Endothelial cell of umbilical vein (primary cell): ENCODE measurements at regions not wholly inside any gene's neighbourhood (a gene's known extent, or its start where the extent isn't known, plus 50 kb on each side); places are given as distances from the start of the nearest gene placed in this dataset.

Source experiments
- BruUV-seq: library from RNA; stranded (reverse); fragments of 400-500 nt; replicated peaks from 2 replicates; lab custom pipeline; 2021; lab: Mats Ljungman, UMichigan
- CTCF ChIA-PET: fragments of 300-600, 350-600 bp; sonication (Branson Sonifier 250); formaldehyde crosslinking; loops from one replicate; lab custom pipeline; 2021; ENCODE audit warnings: antibody characterized with exemption, inconsistent platforms; lab: Charles Lee
- POLR2A ChIA-PET: fragments of 300-600, 350-600 bp; sonication (Branson Sonifier 250); formaldehyde crosslinking; loops from one replicate; lab custom pipeline; 2021; ENCODE audit warnings: antibody characterized with exemption, inconsistent platforms; lab: Charles Lee
- DNase-seq: peaks from one replicate; pipeline ENCODE4 v3.0.0-alpha.2; 2011; ENCODE audit warnings: low read depth, low spot score
- FAIRE-seq: peaks from 2 replicates; lab custom pipeline; 2011; peaks lifted over from hg19 to GRCh38; lab: Jason Lieb, UNC
- H2AFZ ChIP-seq: 2 replicates; pipeline ENCODE4 v1.6.0; 2012; ENCODE audit warnings: low read depth, low read length, control low read depth, inconsistent platforms
- H3K27ac ChIP-seq: 2 replicates; pipeline ENCODE4 v1.5.1; 2011; ENCODE audit warnings: low read depth, mild to moderate bottlenecking, control low read depth, low read length, moderate library complexity; ENCODE audit not compliant: insufficient read depth
- H3K27me3 ChIP-seq, 2 experiments: 2 replicates each; pipeline versions ENCODE4 v1.6.0 to v1.6.1; 2011; ENCODE audit warnings: low read length in 2 of 2, mixed read lengths in 1 of 2; ENCODE audit not compliant: control insufficient read depth in 2 of 2, insufficient read depth in 2 of 2
- H3K36me3 ChIP-seq, 2 experiments: 2 replicates in 1 of 2; 3 replicates in 1 of 2; pipeline ENCODE4 v1.5.1; 2011; ENCODE audit warnings: low read length in 2 of 2, mild to moderate bottlenecking in 1 of 2, moderate library complexity in 1 of 2; ENCODE audit not compliant: control insufficient read depth in 2 of 2, insufficient read depth in 2 of 2; ENCODE audit errors: extremely low read depth in 1 of 2
- H3K4me1 ChIP-seq: 3 replicates; pipeline ENCODE4 v1.5.1; 2011; ENCODE audit warnings: mild to moderate bottlenecking, low read length; ENCODE audit not compliant: control insufficient read depth, insufficient read depth; ENCODE audit errors: extremely low read depth
- H3K4me2 ChIP-seq: 2 replicates; pipeline ENCODE4 v1.6.1; 2011; ENCODE audit warnings: low read length, control low read depth, mixed read lengths; ENCODE audit not compliant: insufficient read depth
- H3K4me3 ChIP-seq, 3 experiments: fragments of 200-600 bp in 1 of 3; sonication (generic), shearing (Covaris generic) in 1 of 3; replicated peaks in 1 of 3; 2 replicates each; pipeline ENCODE4 v1.5.1; 2011 to 2016; ENCODE audit warnings: control low read depth in 3 of 3, low read length in 3 of 3, mild to moderate bottlenecking in 2 of 3, inconsistent platforms in 1 of 3, low read depth in 1 of 3, moderate library complexity in 1 of 3; ENCODE audit not compliant: insufficient read depth in 1 of 3
- H3K79me2 ChIP-seq: 2 replicates; pipeline ENCODE4 v1.6.0; 2012; ENCODE audit warnings: low read length, inconsistent platforms; ENCODE audit not compliant: control insufficient read depth, insufficient read depth
- H3K9ac ChIP-seq: replicated peaks from 2 replicates; pipeline ENCODE3; 2011; ENCODE audit warnings: low read length, control low read depth; ENCODE audit not compliant: insufficient read depth; ENCODE audit errors: extremely low read depth
- H3K9me1 ChIP-seq: replicated peaks from 3 replicates; pipeline ENCODE4 v1.6.0; 2011; ENCODE audit warnings: mild to moderate bottlenecking, low read length; ENCODE audit not compliant: control insufficient read depth, insufficient read depth; ENCODE audit errors: extremely low read depth
- H3K9me3 ChIP-seq: replicated peaks from 2 replicates; pipeline ENCODE4 v1.5.1; 2012; ENCODE audit warnings: low read length, inconsistent platforms; ENCODE audit not compliant: control insufficient read depth, insufficient read depth
- H4K20me1 ChIP-seq: replicated peaks from 2 replicates; pipeline ENCODE3; 2011; ENCODE audit warnings: mild to moderate bottlenecking, low read length; ENCODE audit not compliant: control insufficient read depth, insufficient read depth; ENCODE audit errors: extremely low read depth
- FOS ChIP-seq: IDR thresholded peaks from 2 replicates; pipeline ENCODE4 v1.6.1; 2011; ENCODE audit warnings: mild to moderate bottlenecking, low read length, moderate library complexity, borderline replicate concordance; ENCODE audit not compliant: insufficient read depth
- GATA2 ChIP-seq: IDR thresholded peaks from 2 replicates; pipeline ENCODE4 v1.7.0; 2011; ENCODE audit warnings: low read depth, mild to moderate bottlenecking, moderate library complexity, mixed read lengths, low read length; ENCODE audit not compliant: insufficient read length, insufficient read depth
- MAX ChIP-seq: IDR thresholded peaks from 2 replicates; pipeline ENCODE4 v1.6.1; 2011; ENCODE audit not compliant: insufficient read depth, insufficient read length
- dilution Hi-C: fragments of 300-500 bp; cut with MboI; formaldehyde crosslinking; loops from one replicate; pipeline ENCODE4 v1.15.0; 2019; ENCODE audit warnings: low sequenced_read_pairs; ENCODE audit not compliant: extremely low pct_ligation_motif_present
- intact Hi-C: fragments of 100-400 bp; cut with micrococcal nuclease; formaldehyde crosslinking; loops from one replicate; pipeline ENCODE4 v1.10.0; 2022

- Histone ChIP-seq H3K4me2 (no peak overlapping the region), H3K27ac (no peak overlapping the region), H3K9me3 (no peaks in the 10 kb centered on the region), H2AFZ (no peak overlapping the region), H3K9me1 (no peaks in the 10 kb centered on the region), H3K4me1 (no peaks in the 10 kb centered on the region), H3K4me3 (no peak overlapping the region), H3K27me3 (peaks cover 4 to 5% of the 10 kb centered on the region in 2 experiments), H3K79me2 (no peaks in the 10 kb centered on the region), H3K9ac (no peak overlapping the region), H3K36me3 (no peaks in the 10 kb centered on the region), H4K20me1 (no peaks in the 10 kb centered on the region)
- ChIA-PET CTCF (interaction anchor here (1.2 kb wide), 1 partner anchor 40 kb away, joined by 4 read pairs; no protein-coding TSS in a partner anchor), POLR2A (no interaction called here)
- DNase-seq (no peak), FAIRE-seq (no peak)
- TF ChIP-seq MAX, result no peak
- dilution Hi-C loops, result no loop called here
- intact Hi-C loops, result no loop called here
- BruUV-seq, result no TSS peak
These were observed 189.6 kb upstream of the CDKN2B start for GRCh38 chr9:22198681-22199080.

GRCh38 chr9:22201256-22201655 is 192.2 kb upstream of the CDKN2B start:
- Histone ChIP-seq H3K79me2 (no peaks in the 10 kb centered on the region), H3K27ac (no peak overlapping the region), H3K4me2 (no peak overlapping the region), H3K4me1 (no peaks in the 10 kb centered on the region), H3K36me3 (no peaks in the 10 kb centered on the region), H3K9ac (no peak overlapping the region), H3K9me1 (no peaks in the 10 kb centered on the region), H3K4me3 (no peak overlapping the region), H3K9me3 (no peaks in the 10 kb centered on the region), H3K27me3 (peaks cover 3 to 4% of the 10 kb centered on the region in 2 experiments), H2AFZ (no peak overlapping the region), H4K20me1 (no peaks in the 10 kb centered on the region)
- ChIA-PET POLR2A (no interaction called here), CTCF (no interaction called here)
- dilution Hi-C loops (no loop called here), intact Hi-C loops (no loop called here)
- TF ChIP-seq GATA2 (no peak), FOS (peak; percentile 22)
- DNase-seq (no peak), FAIRE-seq (no peak)
- no TSS peak for BruUV-seq
